SK-N-SH treated with all-trans-retinoic acid at 6 μM for 48 hours (cell line): ENCODE measurements at regions not wholly inside any gene's neighbourhood (a gene's known extent, or its start where the extent isn't known, plus 50 kb on each side); places are given as distances from the start of the nearest gene placed in this dataset.

Experiments used
- CSDC2 ChIP-seq: fragments of 250-450 bp; sonication (Bioruptor Pico); IDR thresholded peaks from 2 replicates; pipeline ENCODE4 v1.5.0; 2020; ENCODE audit warnings: mild to moderate bottlenecking, moderate library complexity
- CSRNP3 ChIP-seq: fragments of 250-450 bp; sonication (Bioruptor Pico); IDR thresholded peaks from 2 replicates; pipeline ENCODE4 v1.5.1; 2021; ENCODE audit warnings: mild to moderate bottlenecking, moderate library complexity
- PATZ1 ChIP-seq: fragments of 250-450 bp; sonication (Bioruptor Pico); IDR thresholded peaks from 2 replicates; pipeline ENCODE4 v1.8.0; 2020; ENCODE audit warnings: mild to moderate bottlenecking, moderate library complexity, borderline replicate concordance
- PPARA ChIP-seq: fragments of 250-450 bp; sonication (Bioruptor Pico); IDR thresholded peaks from 2 replicates; pipeline ENCODE4 v1.5.0; 2020; ENCODE audit warnings: mild to moderate bottlenecking, borderline replicate concordance
- RARB ChIP-seq: fragments of 250-450 bp; sonication (Bioruptor Pico); IDR thresholded peaks from 2 replicates; pipeline ENCODE4 v1.8.0; 2021; ENCODE audit warnings: mild to moderate bottlenecking, moderate library complexity
- ZFP30 ChIP-seq: fragments of 450-650 bp; formaldehyde crosslinking; IDR thresholded peaks from 2 replicates; pipeline ENCODE4 v1.5.0; 2022; ENCODE audit warnings: mild to moderate bottlenecking, moderate library complexity
- ZNF565 ChIP-seq: fragments of 450-650 bp; formaldehyde crosslinking; conservative IDR thresholded peaks from 2 replicates; pipeline ENCODE4 v1.5.0; 2020; ENCODE audit warnings: low read depth, mild to moderate bottlenecking, moderate library complexity
- ZNF70 ChIP-seq: fragments of 450-650 bp; formaldehyde crosslinking; IDR thresholded peaks from 2 replicates; pipeline ENCODE4 v1.5.0; 2020; ENCODE audit warnings: mild to moderate bottlenecking, moderate library complexity
- ZNF8 ChIP-seq: fragments of 450-650 bp; formaldehyde crosslinking; IDR thresholded peaks from 2 replicates; pipeline ENCODE4 v1.5.0; 2020; ENCODE audit warnings: mild to moderate bottlenecking, moderate library complexity

- TF ChIP-seq RARB (CRISPR knock-in tag) = no peak
- TF ChIP-seq ZFP30 (CRISPR knock-in tag) = no peak
- no peak for TF ChIP-seq ZNF70 (CRISPR knock-in tag)
- no peak for TF ChIP-seq PPARA
- TF ChIP-seq PATZ1 = no peak
- no peak for TF ChIP-seq CSRNP3 (CRISPR knock-in tag)
- TF ChIP-seq ZNF8 (CRISPR knock-in tag) = no peak
- no peak for TF ChIP-seq CSDC2 (CRISPR knock-in tag)
- TF ChIP-seq ZNF565 (CRISPR knock-in tag) = no peak
Measured at GRCh38 chr4:177802162-177802561, 359.9 kb upstream of the AGA start.
